NB4 (cell line): ENCODE measurements at regions not wholly inside any gene's neighbourhood (a gene's known extent, or its start where the extent isn't known, plus 50 kb on each side); places are given as distances from the start of the nearest gene placed in this dataset.

Source experiments
- MAX ChIP-seq: IDR thresholded peaks from 2 replicates; pipeline ENCODE4 v1.6.1; 2011; ENCODE audit warnings: low read depth, low read length
- MYC ChIP-seq: IDR thresholded peaks from 2 replicates; pipeline ENCODE4 v1.6.1; 2011; ENCODE audit warnings: low read depth, low read length
- POLR2A ChIP-seq: IDR thresholded peaks from 2 replicates; pipeline ENCODE4 v1.6.1; 2011; ENCODE audit warnings: mild to moderate bottlenecking; ENCODE audit not compliant: insufficient read length; ENCODE audit errors: extremely low read depth
- TF ChIP-seq, protein P1 (sequence below): IDR thresholded peaks from one replicate; pipeline ENCODE4 v1.5.1; 2012; ENCODE audit warnings: low read depth, low read length

DNA sequence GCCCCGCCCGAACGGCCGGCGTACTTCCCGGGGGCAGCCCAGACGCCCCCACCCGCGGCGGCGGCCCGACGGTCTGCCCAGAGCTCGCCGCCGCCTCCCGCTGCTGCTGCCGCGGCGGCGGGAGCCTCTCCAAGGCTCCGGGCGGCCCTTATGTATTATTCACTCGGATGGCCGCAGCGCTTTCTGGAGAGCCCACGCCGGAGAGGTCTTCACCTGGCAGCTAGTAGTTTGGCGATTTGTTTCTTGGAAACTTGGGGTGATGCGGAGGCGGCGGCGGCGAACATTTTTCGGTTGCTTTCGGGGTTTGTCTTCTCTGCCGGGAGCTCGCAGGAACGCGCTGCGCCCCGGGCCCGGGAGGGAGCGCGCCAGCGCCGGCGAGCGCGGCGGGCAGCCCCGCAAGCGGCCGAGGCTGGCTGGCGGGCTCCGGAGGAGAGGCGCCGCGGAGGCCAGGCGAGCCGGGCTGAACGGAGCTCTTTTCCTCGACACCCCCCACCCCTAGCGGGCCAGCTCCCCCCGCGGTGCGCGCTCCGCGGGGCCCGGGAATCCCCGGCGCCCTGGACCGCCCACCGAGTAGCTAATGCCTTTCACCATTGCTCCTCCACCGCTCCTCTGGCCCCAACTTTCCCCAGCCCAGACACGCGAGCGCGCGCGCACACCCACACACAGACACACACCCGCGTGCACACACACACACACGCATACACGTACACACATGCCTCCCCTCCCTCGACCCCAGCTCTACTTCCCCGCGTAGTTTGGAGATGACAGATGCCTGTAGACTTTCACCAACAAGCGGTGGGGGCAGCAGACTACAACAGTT lies 113.5 kb downstream of the DHX15 start:
- no peak for TF ChIP-seq POLR2A
- TF ChIP-seq, protein P1, sequence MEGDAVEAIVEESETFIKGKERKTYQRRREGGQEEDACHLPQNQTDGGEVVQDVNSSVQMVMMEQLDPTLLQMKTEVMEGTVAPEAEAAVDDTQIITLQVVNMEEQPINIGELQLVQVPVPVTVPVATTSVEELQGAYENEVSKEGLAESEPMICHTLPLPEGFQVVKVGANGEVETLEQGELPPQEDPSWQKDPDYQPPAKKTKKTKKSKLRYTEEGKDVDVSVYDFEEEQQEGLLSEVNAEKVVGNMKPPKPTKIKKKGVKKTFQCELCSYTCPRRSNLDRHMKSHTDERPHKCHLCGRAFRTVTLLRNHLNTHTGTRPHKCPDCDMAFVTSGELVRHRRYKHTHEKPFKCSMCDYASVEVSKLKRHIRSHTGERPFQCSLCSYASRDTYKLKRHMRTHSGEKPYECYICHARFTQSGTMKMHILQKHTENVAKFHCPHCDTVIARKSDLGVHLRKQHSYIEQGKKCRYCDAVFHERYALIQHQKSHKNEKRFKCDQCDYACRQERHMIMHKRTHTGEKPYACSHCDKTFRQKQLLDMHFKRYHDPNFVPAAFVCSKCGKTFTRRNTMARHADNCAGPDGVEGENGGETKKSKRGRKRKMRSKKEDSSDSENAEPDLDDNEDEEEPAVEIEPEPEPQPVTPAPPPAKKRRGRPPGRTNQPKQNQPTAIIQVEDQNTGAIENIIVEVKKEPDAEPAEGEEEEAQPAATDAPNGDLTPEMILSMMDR = no peak
- no peak for TF ChIP-seq MYC
- TF ChIP-seq MAX = no peak
